Smooth muscle cell (in vitro differentiated cells): ENCODE measurements at regions not wholly inside any gene's neighbourhood (a gene's known extent, or its start where the extent isn't known, plus 50 kb on each side); places are given as distances from the start of the nearest gene placed in this dataset.

Source experiments
- DNase-seq: peaks from one replicate; lab custom pipeline; 2025; ENCODE audit not compliant: unreplicated experiment; lab: John Stamatoyannopoulos, UW
- H2AFZ ChIP-seq: fragments of 200-600 bp; sonication (generic); 2 replicates; pipeline ENCODE4 v1.6.0; 2016; ENCODE audit warnings: antibody characterized with exemption, low read depth, mild to moderate bottlenecking
- H3F3A ChIP-seq: fragments of 200-600 bp; sonication (generic); 2 replicates; pipeline ENCODE4 v1.6.0; 2017; ENCODE audit warnings: antibody characterized with exemption, low read depth
- H3K27ac ChIP-seq: fragments of 200-600 bp; sonication (generic); 2 replicates; pipeline ENCODE4 v1.5.1; 2016; ENCODE audit warnings: low read depth, mild to moderate bottlenecking
- H3K27me3 ChIP-seq: fragments of 200-600 bp; sonication (generic); 2 replicates; pipeline ENCODE4 v1.6.1; 2016; ENCODE audit warnings: low read depth, mild to moderate bottlenecking
- H3K36me3 ChIP-seq: fragments of 200-600 bp; sonication (generic); 2 replicates; pipeline ENCODE4 v1.5.1; 2016; ENCODE audit warnings: low read depth
- H3K4me1 ChIP-seq: fragments of 200-600 bp; sonication (generic); 2 replicates; pipeline ENCODE4 v1.5.1; 2016; ENCODE audit warnings: low read depth
- H3K4me2 ChIP-seq: fragments of 200-600 bp; sonication (generic); 2 replicates; pipeline ENCODE4 v1.6.0; 2016; ENCODE audit warnings: mild to moderate bottlenecking
- H3K4me3 ChIP-seq: fragments of 200-600 bp; sonication (generic); 2 replicates; pipeline ENCODE4 v1.5.1; 2016; ENCODE audit warnings: mild to moderate bottlenecking
- H3K79me2 ChIP-seq: fragments of 200-600 bp; sonication (generic); 2 replicates; pipeline ENCODE4 v1.6.0; 2016; ENCODE audit warnings: low read depth, mild to moderate bottlenecking
- H3K9ac ChIP-seq: fragments of 200-600 bp; sonication (generic); 2 replicates; pipeline ENCODE4 v1.6.0; 2016; ENCODE audit warnings: low read depth
- H3K9me3 ChIP-seq: fragments of 200-600 bp; sonication (generic); replicated peaks from 2 replicates; pipeline ENCODE4 v1.5.1; 2016; ENCODE audit warnings: low read depth
- H4K20me1 ChIP-seq: fragments of 200-600 bp; sonication (generic); 2 replicates; pipeline ENCODE4 v1.6.0; 2016; ENCODE audit warnings: low read depth
- WGBS: methylation state at CpG from one replicate; pipeline ENCODE4 v1.1.7; 2016; ENCODE audit warnings: low lambda C conversion rate; 5-methylcytosine and 5-hydroxymethylcytosine counted together
- TF ChIP-seq, protein P1 (sequence below): fragments of 200-600 bp; sonication (generic); IDR thresholded peaks from 2 replicates; pipeline ENCODE4 v1.5.1; 2017; ENCODE audit warnings: borderline replicate concordance, mild to moderate bottlenecking, antibody characterized with exemption; ENCODE audit not compliant: insufficient read depth, poor library complexity, severe bottlenecking

GRCh38 chr10:107427016-107427415, 262.5 kb upstream of the SORCS1 start:
- TF ChIP-seq, protein P1, sequence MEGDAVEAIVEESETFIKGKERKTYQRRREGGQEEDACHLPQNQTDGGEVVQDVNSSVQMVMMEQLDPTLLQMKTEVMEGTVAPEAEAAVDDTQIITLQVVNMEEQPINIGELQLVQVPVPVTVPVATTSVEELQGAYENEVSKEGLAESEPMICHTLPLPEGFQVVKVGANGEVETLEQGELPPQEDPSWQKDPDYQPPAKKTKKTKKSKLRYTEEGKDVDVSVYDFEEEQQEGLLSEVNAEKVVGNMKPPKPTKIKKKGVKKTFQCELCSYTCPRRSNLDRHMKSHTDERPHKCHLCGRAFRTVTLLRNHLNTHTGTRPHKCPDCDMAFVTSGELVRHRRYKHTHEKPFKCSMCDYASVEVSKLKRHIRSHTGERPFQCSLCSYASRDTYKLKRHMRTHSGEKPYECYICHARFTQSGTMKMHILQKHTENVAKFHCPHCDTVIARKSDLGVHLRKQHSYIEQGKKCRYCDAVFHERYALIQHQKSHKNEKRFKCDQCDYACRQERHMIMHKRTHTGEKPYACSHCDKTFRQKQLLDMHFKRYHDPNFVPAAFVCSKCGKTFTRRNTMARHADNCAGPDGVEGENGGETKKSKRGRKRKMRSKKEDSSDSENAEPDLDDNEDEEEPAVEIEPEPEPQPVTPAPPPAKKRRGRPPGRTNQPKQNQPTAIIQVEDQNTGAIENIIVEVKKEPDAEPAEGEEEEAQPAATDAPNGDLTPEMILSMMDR = no peak
- no peaks in the 10 kb centered on the region for H3F3A ChIP-seq

DNA sequence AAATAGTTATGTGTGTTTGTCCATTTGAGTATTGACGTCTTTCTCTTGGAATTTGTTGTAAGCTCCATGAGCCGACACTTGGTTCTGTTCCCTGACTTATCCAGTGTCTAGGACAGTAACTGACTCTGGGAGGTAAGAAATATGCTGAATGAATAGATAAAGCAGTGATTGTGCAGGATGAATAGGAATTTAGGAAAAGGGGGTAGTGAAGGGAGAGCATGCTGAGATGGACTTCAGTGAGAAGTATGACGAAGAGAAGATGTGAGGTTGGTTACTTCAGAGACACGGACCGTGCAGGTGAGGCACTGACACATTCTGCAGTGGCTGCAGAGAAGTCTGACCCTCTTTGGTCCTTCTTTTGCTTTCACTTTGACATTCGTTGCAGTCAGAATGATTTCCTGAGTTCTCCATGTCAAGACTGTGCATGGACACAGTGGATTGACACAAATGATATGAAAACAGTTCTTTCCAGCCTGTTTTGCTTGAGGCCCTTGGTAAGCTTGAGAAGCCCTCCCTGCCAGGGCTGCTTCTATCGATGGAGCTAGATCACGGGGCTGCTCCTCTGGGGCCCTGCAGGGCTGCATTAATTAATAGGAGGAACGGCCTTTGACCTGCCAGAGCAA, 261.5 kb upstream of the SORCS1 start:
- WGBS = 91% methylated on average over 9 of the region's 9 CpGs
- no peaks in the 10 kb centered on the region for H3K4me1 ChIP-seq

More at GRCh38 chr10:107427016-107427415, 262.5 kb upstream of the SORCS1 start:
- Histone ChIP-seq H4K20me1 (no peaks in the 10 kb centered on the region), H3K27ac (no peak overlapping the region), H3K9me3 (no peaks in the 10 kb centered on the region), H3K79me2 (no peaks in the 10 kb centered on the region), H3K4me2 (no peak overlapping the region), H3K9ac (no peak overlapping the region), H3K36me3 (no peaks in the 10 kb centered on the region), H3K4me1 (no peaks in the 10 kb centered on the region), H3K27me3 (no peaks in the 10 kb centered on the region), H2AFZ (no peak overlapping the region), H3K4me3 (no peak overlapping the region)
- DNase-seq = no peak
- 95% methylated on average over 5 of the region's 5 CpGs for WGBS

DNA sequence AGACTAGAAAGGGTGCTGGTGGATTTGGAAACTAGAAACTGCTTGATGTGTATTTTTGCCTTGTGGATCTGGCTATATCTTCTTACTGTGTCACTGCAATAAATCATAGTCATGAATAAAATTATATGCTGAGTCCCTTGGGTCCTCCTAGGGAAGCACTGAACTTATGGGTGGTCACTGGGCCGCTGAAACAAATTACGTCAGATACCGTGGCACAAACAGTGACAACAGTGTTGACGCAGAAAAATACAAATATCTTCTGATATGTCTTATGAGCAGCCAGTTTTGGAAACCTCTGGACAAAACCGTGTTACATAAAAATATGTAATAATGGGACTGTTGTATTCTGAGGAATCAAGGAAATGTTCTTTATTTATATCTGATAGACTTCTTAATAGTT, 260.1 kb upstream of the SORCS1 start:
- H3K36me3 ChIP-seq = no peaks in the 10 kb centered on the region
- H2AFZ ChIP-seq = no peak overlapping the region
- H3K79me2 ChIP-seq = no peaks in the 10 kb centered on the region
- no peaks in the 10 kb centered on the region for H3F3A ChIP-seq
- no peak for DNase-seq
- no peak overlapping the region for H3K27ac ChIP-seq
- no peaks in the 10 kb centered on the region for H3K27me3 ChIP-seq
- no peak overlapping the region for H3K4me3 ChIP-seq
- H4K20me1 ChIP-seq = no peaks in the 10 kb centered on the region
- 94% methylated on average over 5 of the region's 5 CpGs for WGBS
- no peak overlapping the region for H3K9ac ChIP-seq
- no peaks in the 10 kb centered on the region for H3K4me1 ChIP-seq
- TF ChIP-seq, protein P1 = no peak
- no peak overlapping the region for H3K4me2 ChIP-seq
- no peaks in the 10 kb centered on the region for H3K9me3 ChIP-seq

More for the DNA sequence above, 261.5 kb upstream of the SORCS1 start:
- Histone ChIP-seq H3K27ac (no peak overlapping the region), H3K36me3 (no peaks in the 10 kb centered on the region), H3K9ac (no peak overlapping the region), H3K4me3 (no peak overlapping the region), H4K20me1 (no peaks in the 10 kb centered on the region), H3K79me2 (no peaks in the 10 kb centered on the region), H3K4me2 (no peak overlapping the region), H2AFZ (no peak overlapping the region), H3F3A (no peaks in the 10 kb centered on the region), H3K27me3 (no peaks in the 10 kb centered on the region), H3K9me3 (no peaks in the 10 kb centered on the region)
- DNase-seq = no peak
- TF ChIP-seq, protein P1 = no peak

DNA sequence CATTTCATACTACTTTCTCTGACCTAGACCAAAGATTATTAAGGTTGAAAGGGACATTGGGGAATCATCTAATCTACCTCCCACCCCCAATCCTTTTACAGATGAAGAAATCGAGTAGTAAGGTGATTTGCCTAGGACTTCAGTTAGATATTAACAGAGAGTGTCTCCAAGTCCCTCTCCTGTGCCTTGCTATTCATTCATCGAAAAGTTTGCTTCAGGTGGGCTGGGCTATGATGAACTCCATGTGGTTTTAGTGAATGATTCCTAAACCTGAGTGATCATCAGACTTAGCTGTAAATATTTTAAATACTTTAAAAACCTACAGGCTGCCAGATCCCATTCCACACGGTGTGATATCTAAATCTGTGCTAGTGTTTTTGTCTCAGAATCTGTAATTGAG, 259.4 kb upstream of the SORCS1 start:
- no peaks in the 10 kb centered on the region for H3K36me3 ChIP-seq
- H3K79me2 ChIP-seq = no peaks in the 10 kb centered on the region

More for the DNA sequence above, 259.4 kb upstream of the SORCS1 start:
- TF ChIP-seq, protein P1 = no peak
- H4K20me1 ChIP-seq = no peaks in the 10 kb centered on the region
- H3K9ac ChIP-seq = no peak overlapping the region
- WGBS = 85% methylated on average over 3 of the region's 3 CpGs
- H2AFZ ChIP-seq = no peak overlapping the region
- H3K4me1 ChIP-seq = no peaks in the 10 kb centered on the region
- no peaks in the 10 kb centered on the region for H3K9me3 ChIP-seq
- H3K27ac ChIP-seq = no peak overlapping the region
- H3K4me2 ChIP-seq = no peak overlapping the region
- no peak for DNase-seq
- H3K4me3 ChIP-seq = no peak overlapping the region
- no peaks in the 10 kb centered on the region for H3F3A ChIP-seq
- no peaks in the 10 kb centered on the region for H3K27me3 ChIP-seq
